Gastrocnemius medialis (tissue), 4 donors: ENCODE measurements at regions not wholly inside any gene's neighbourhood (a gene's known extent, or its start where the extent isn't known, plus 50 kb on each side); places are given as distances from the start of the nearest gene placed in this dataset.
"Not testable (repeated sequence)": the region's sequence is repeated elsewhere in the genome, so short reads cannot be mapped to it uniquely, and the experiment has no call there.

Experiments used
- ATAC-seq, 2 donors: fragments of 150-250 bp; one replicate each; pipeline ENCODE4 v1.9.1; 2016
- DNase-seq, 2 donors: peaks; one replicate each; pipeline ENCODE4 v3.0.0-alpha.2; 2019
- H3K27ac ChIP-seq, 4 donors: fragments of 200-600 bp; sonication (generic); 1 replicate in 1 of 4; 2 replicates in 3 of 4; pipeline ENCODE4 v1.5.1; 2016 to 2018; ENCODE audit warnings: mild to moderate bottlenecking in 2 of 4, moderate library complexity in 1 of 4
- H3K27me3 ChIP-seq, 3 donors: fragments of 200-600 bp; sonication (generic) in 2 of 3; 1 replicate in 1 of 3; 2 replicates in 2 of 3; pipeline versions ENCODE4 v1.5.1 to v1.6.0; 2016 to 2019; ENCODE audit warnings: mild to moderate bottlenecking in 1 of 3, moderate library complexity in 1 of 3
- H3K36me3 ChIP-seq, 2 donors: fragments of 200-600 bp; sonication (generic) in 1 of 2; one replicate each; pipeline ENCODE4 v1.5.1; 2017 to 2018
- H3K4me1 ChIP-seq, 2 donors: fragments of 200-600 bp; sonication (generic) in 1 of 2; one replicate each; pipeline ENCODE4 v1.5.1; 2016 to 2017; ENCODE audit warnings: mild to moderate bottlenecking in 2 of 2
- H3K4me3 ChIP-seq, 4 donors: fragments of 200-600 bp; sonication (generic) in 3 of 4; 1 replicate in 1 of 4; 2 replicates in 3 of 4; pipeline ENCODE4 v1.5.1; 2016 to 2019; ENCODE audit warnings: mild to moderate bottlenecking in 2 of 4
- H3K9me3 ChIP-seq, 3 donors: fragments of 200-600 bp; sonication (generic) in 2 of 3; 1 replicate in 1 of 3; 2 replicates in 2 of 3; pipeline ENCODE4 v1.5.1; 2016 to 2019
- POLR2A ChIP-seq, 2 donors: fragments of 450-650 bp; IDR thresholded peaks; one replicate each; pipeline ENCODE4 v1.6.1; 2017; ENCODE audit warnings: antibody characterized with exemption in 2 of 2, mild to moderate bottlenecking in 2 of 2, moderate library complexity in 2 of 2
- in situ Hi-C, 4 donors: fragments of 200-750 bp; cut with MboI; loops; one replicate each; pipeline versions ENCODE4 v1.15.0 to v1.8.0; 2017; ENCODE audit warnings: low sequenced_read_pairs in 4 of 4
- intact Hi-C: fragments of 100-400 bp; cut with DNase I; formaldehyde crosslinking; loops from one replicate; pipeline ENCODE4 v1.15.1; 2023; ENCODE audit warnings: low total_unique reads
- TF ChIP-seq, protein P1 (sequence below), 5 experiments: fragments of 450-650 bp in 3 of 5; fragments of 200-600 bp in 2 of 5; sonication (generic) in 2 of 5; IDR thresholded peaks in 4 of 5; conservative IDR thresholded peaks in 1 of 5; 1 replicate in 4 of 5; 2 replicates in 1 of 5; pipeline ENCODE4 v1.5.1; 2016 to 2019; ENCODE audit warnings: antibody characterized with exemption in 5 of 5, mild to moderate bottlenecking in 3 of 5, moderate library complexity in 3 of 5

DNA sequence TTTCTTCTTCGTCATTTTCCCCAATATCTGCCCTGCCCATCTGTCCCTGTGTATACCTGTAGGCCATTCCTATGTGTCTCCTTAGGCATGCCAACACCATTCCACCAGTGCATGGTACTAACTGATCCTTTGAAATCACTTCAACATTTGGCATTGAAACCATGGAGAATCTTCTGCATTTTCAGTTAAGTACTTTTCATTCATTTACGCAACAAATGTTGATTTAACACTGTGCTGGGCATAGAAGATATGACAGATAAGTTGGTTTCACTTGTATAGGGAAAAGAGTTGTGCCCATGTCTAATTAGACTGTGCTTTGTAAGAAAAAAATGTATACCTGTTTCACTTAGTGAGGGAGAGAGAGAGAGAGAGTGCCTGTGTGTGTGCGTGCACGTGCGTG, 77.9 kb upstream of the FLT1 start:
- H3K4me3 ChIP-seq, result no peak overlapping the region
- no peak overlapping the region for H3K27ac ChIP-seq
- in situ Hi-C loops, result no loop called here
- no peaks in the 10 kb centered on the region for H3K4me1 ChIP-seq
- TF ChIP-seq, protein P1, sequence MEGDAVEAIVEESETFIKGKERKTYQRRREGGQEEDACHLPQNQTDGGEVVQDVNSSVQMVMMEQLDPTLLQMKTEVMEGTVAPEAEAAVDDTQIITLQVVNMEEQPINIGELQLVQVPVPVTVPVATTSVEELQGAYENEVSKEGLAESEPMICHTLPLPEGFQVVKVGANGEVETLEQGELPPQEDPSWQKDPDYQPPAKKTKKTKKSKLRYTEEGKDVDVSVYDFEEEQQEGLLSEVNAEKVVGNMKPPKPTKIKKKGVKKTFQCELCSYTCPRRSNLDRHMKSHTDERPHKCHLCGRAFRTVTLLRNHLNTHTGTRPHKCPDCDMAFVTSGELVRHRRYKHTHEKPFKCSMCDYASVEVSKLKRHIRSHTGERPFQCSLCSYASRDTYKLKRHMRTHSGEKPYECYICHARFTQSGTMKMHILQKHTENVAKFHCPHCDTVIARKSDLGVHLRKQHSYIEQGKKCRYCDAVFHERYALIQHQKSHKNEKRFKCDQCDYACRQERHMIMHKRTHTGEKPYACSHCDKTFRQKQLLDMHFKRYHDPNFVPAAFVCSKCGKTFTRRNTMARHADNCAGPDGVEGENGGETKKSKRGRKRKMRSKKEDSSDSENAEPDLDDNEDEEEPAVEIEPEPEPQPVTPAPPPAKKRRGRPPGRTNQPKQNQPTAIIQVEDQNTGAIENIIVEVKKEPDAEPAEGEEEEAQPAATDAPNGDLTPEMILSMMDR (IDR thresholded peaks at IDR 0.05 in 4 of 5, conservative IDR thresholded peaks at IDR 0.05 in 1 of 5), result no peak
- TF ChIP-seq POLR2A (IDR thresholded peaks at IDR 0.05), result no peak
- H3K27me3 ChIP-seq, result no peaks in the 10 kb centered on the region
- H3K9me3 ChIP-seq, result no peaks in the 10 kb centered on the region
- intact Hi-C loops, result no loop called here
- ATAC-seq, result no peak
- no peak for DNase-seq
- H3K36me3 ChIP-seq, result no peaks in the 10 kb centered on the region

DNA sequence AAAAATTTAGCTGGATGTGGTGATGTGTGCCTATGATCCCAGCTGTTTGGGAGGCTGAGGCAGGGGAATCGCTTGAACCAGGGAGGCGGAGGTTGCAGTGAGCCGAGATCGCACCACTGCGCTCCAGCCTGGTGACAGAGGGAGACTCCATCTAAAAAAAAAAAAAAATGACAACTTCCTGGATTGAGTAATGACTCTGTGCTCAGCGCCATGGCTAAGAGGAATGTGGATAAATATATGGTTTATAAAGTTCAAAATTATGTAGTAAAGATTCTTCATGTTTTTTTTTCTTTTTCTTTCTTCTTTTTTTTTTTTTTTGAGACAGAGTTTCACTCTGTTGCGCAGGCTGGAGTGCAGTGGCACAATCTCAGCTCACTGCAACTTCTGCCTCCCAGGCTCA, 75.4 kb upstream of the FLT1 start:
- H3K4me1 ChIP-seq, H3K27ac ChIP-seq, H3K9me3 ChIP-seq, H3K36me3 ChIP-seq, H3K4me3 ChIP-seq, H3K27me3 ChIP-seq, intact Hi-C loops, ATAC-seq, in situ Hi-C loops, DNase-seq: not testable (repeated sequence)

DNA sequence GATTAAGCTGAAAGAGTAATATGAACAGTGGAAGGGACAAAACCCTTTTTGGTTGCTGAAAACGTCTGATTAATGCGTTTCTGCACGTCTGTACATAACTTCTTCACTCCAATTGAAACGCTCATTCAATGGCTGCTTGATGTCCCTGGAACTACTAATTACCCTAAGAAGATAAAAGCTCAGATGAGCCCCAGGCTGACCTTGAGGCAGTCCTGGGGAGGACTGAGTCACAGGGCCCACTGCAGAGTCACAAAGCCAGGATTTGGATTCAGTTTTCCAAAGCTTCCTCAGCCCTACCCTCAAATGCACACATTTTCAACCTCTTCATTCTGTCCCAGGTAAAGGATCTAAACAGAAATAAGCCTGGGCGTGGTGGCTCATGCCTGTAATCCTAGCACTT, 75.0 kb upstream of the FLT1 start:
- intact Hi-C loops (no loop called here), in situ Hi-C loops (no loop called here)
- Histone ChIP-seq H3K27me3 (no peaks in the 10 kb centered on the region), H3K4me1 (no peaks in the 10 kb centered on the region), H3K27ac (no peak overlapping the region), H3K4me3 (no peak overlapping the region), H3K9me3 (no peaks in the 10 kb centered on the region), H3K36me3 (no peaks in the 10 kb centered on the region)
- DNase-seq, result no peak
- ATAC-seq, result no peak
- TF ChIP-seq, protein P1 (IDR thresholded peaks at IDR 0.05 in 4 of 5, conservative IDR thresholded peaks at IDR 0.05 in 1 of 5), result no peak
- TF ChIP-seq POLR2A (IDR thresholded peaks at IDR 0.05), result no peak

DNA sequence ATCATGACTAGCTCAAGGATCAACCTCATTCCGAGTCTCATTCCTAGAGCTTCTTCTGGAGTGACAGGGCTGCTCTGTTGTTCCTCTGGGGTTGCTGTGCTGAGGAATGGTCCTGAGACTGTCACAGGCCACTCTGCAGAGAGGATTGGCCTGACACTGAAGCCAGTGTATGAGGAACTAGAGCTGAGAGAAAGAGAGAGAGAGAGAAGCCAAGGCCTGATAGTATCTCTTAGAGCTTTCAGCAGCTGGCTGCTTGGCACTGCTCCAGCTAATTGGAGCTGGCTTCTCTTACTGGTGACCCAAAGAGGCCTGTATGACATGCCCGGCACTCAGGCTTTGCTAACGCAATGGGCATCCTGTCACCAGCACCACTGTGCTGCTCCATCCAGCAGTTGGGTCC, 73.4 kb upstream of the FLT1 start:
- H3K9me3 ChIP-seq, result no peaks in the 10 kb centered on the region
- ATAC-seq (no peak), DNase-seq (peak; percentile 17 to 25)
- no peaks in the 10 kb centered on the region for H3K4me1 ChIP-seq
- no peaks in the 10 kb centered on the region for H3K27me3 ChIP-seq
- in situ Hi-C loops (no loop called here), intact Hi-C loops (no loop called here)
- TF ChIP-seq, protein P1 (IDR thresholded peaks at IDR 0.05 in 4 of 5, conservative IDR thresholded peaks at IDR 0.05 in 1 of 5), result no peak
- no peak for TF ChIP-seq POLR2A (IDR thresholded peaks at IDR 0.05)
- no peaks in the 10 kb centered on the region for H3K36me3 ChIP-seq
- H3K27ac ChIP-seq, result no peak overlapping the region
- no peak overlapping the region for H3K4me3 ChIP-seq

DNA sequence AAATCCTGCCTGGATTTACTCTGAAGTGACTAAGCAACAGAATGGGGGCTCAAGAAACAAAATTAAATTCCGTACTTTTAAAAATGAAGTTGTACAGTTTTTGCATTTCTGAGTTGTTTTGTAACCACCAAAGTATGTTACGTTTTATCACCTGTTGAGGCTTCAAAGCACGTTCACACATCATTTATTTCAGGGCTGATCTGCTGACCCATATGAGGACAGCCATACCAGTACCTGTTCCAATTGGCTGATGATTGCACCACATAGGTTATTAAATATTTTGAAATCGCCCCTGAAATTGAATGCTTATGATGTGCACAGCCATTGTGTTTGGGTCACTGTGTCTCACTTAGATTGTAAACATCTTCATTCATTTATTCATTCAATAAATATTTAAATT, 72.0 kb upstream of the FLT1 start:
- no peak overlapping the region for H3K27ac ChIP-seq
- no peaks in the 10 kb centered on the region for H3K9me3 ChIP-seq
- H3K27me3 ChIP-seq, result no peaks in the 10 kb centered on the region
- DNase-seq (no peak), ATAC-seq (no peak)
- H3K36me3 ChIP-seq, result no peaks in the 10 kb centered on the region
- no peak for TF ChIP-seq POLR2A (IDR thresholded peaks at IDR 0.05)
- TF ChIP-seq, protein P1 (IDR thresholded peaks at IDR 0.05 in 4 of 5, conservative IDR thresholded peaks at IDR 0.05 in 1 of 5), result no peak
- in situ Hi-C loops, result no loop called here
- H3K4me3 ChIP-seq, result no peak overlapping the region
- intact Hi-C loops, result no loop called here
- H3K4me1 ChIP-seq, result no peaks in the 10 kb centered on the region
